Lung (tissue), 11 donors: ENCODE measurements at regions not wholly inside any gene's neighbourhood (a gene's known extent, or its start where the extent isn't known, plus 50 kb on each side); places are given as distances from the start of the nearest gene placed in this dataset.
A peak's percentile ranks its signal among the peaks of the same experiment; 100 is the strongest.

Experiments used
- ATAC-seq: fragments of 200-7000 bp; cut with Tn5 transposase; one replicate; pipeline ENCODE4 v1.9.1; 2020; ENCODE audit warnings: moderate number of reproducible peaks; ENCODE audit not compliant: insufficient read depth, low FRiP score
- DNase-seq, 3 donors: peaks; one replicate each; pipeline ENCODE4 v3.0.0-alpha.2; 2013 to 2017
- H3K27ac ChIP-seq, 2 donors: one replicate each; pipeline ENCODE4 v1.5.1; 2013; ENCODE audit warnings: mild to moderate bottlenecking in 2 of 2, moderate library complexity in 2 of 2, control low read depth in 1 of 2, inconsistent platforms in 1 of 2, low read depth in 1 of 2, low read length in 1 of 2
- H3K27me3 ChIP-seq, 3 donors: one replicate each; pipeline ENCODE4 v1.5.1; 2013; ENCODE audit warnings: low read length in 2 of 3; ENCODE audit not compliant: control insufficient read depth in 3 of 3, insufficient read depth in 3 of 3
- H3K36me3 ChIP-seq, 4 donors: one replicate each; pipeline ENCODE4 v1.5.1; 2013; ENCODE audit warnings: low read length in 4 of 4, mild to moderate bottlenecking in 1 of 4, moderate library complexity in 1 of 4; ENCODE audit not compliant: control insufficient read depth in 4 of 4, insufficient read depth in 4 of 4
- H3K4me1 ChIP-seq, 5 donors: one replicate each; pipeline ENCODE4 v1.5.1; 2013; ENCODE audit warnings: low read length in 5 of 5, mild to moderate bottlenecking in 2 of 5, moderate library complexity in 1 of 5; ENCODE audit not compliant: control insufficient read depth in 5 of 5, insufficient read depth in 5 of 5
- H3K4me3 ChIP-seq: one replicate; pipeline ENCODE4 v1.5.1; 2013; ENCODE audit warnings: mild to moderate bottlenecking, control low read depth, moderate library complexity
- H3K9ac ChIP-seq, 2 donors: one replicate each; pipeline ENCODE4 v1.5.1; 2013; ENCODE audit warnings: low read length in 2 of 2, control low read depth in 1 of 2; ENCODE audit not compliant: insufficient read depth in 1 of 2
- H3K9me3 ChIP-seq, 4 donors: one replicate each; pipeline ENCODE4 v1.5.1; 2013; ENCODE audit warnings: low read length in 3 of 4, mild to moderate bottlenecking in 1 of 4, moderate library complexity in 1 of 4; ENCODE audit not compliant: control insufficient read depth in 4 of 4, insufficient read depth in 3 of 4
- CTCF ChIP-seq: IDR thresholded peaks from 2 replicates; pipeline ENCODE4 v1.5.1; 2012; ENCODE audit warnings: mild to moderate bottlenecking; ENCODE audit errors: control extremely low read depth, extremely low read depth
- WGBS, 2 donors: extraction: QIAGEN DNeasy Blood & Tissue Kit; methylation state at CpG; one replicate each; pipeline ENCODE4 v1.1.7; 2013; 5-methylcytosine and 5-hydroxymethylcytosine counted together
- donor health status: control.
- donor health status: control.
- donor health status: Bipolar disorder and iron deficiency.
- donor health status: healthy.
- donor health status: DM: yes; HTN: yes; CAD: no.

- no peaks in the 10 kb centered on the region for H3K36me3 ChIP-seq
- no peak overlapping the region for H3K9ac ChIP-seq
- H3K4me1 ChIP-seq: no peaks in the 10 kb centered on the region
- H3K27ac ChIP-seq: no peak overlapping the region
- ATAC-seq (no peak), DNase-seq (no peak)
- H3K4me3 ChIP-seq: no peak overlapping the region
- 33 to 47% methylated on average over 1 of the region's 1 CpG for WGBS, 2 donors
- H3K9me3 ChIP-seq: no peaks in the 10 kb centered on the region
- H3K27me3 ChIP-seq: no peaks in the 10 kb centered on the region
- TF ChIP-seq CTCF: no peak
These were observed 946.9 kb downstream of the CBLN2 start for GRCh38 chr18:71597219-71597618.

GRCh38 chr18:71583252-71583651, 960.9 kb downstream of the CBLN2 start:
- TF ChIP-seq CTCF: no peak
- ATAC-seq: no peak

GRCh38 chr18:71554686-71555085, 989.5 kb downstream of the CBLN2 start:
- no peak for DNase-seq
- Histone ChIP-seq H3K4me3 (no peak overlapping the region), H3K27ac (no peak overlapping the region), H3K9me3 (peaks cover 0 to 8% (median 0%) of the 10 kb centered on the region in 4 donors), H3K4me1 (no peaks in the 10 kb centered on the region), H3K9ac (no peak overlapping the region), H3K27me3 (no peaks in the 10 kb centered on the region), H3K36me3 (no peaks in the 10 kb centered on the region)
- no peak for TF ChIP-seq CTCF
- no peak for ATAC-seq
- WGBS, 2 donors: 54 to 57% methylated on average over 2 of the region's 2 CpGs

More at GRCh38 chr18:71583252-71583651, 960.9 kb downstream of the CBLN2 start:
- no peak overlapping the region for H3K4me3 ChIP-seq
- DNase-seq: peak; percentile 41 to 94 (median 94)
- peaks cover 0 to 12% (median 3%) of the 10 kb centered on the region in 4 donors for H3K9me3 ChIP-seq
- no peaks in the 10 kb centered on the region for H3K27me3 ChIP-seq
- H3K4me1 ChIP-seq: no peaks in the 10 kb centered on the region
- H3K27ac ChIP-seq: no peak overlapping the region
- H3K9ac ChIP-seq: no peak overlapping the region
- H3K36me3 ChIP-seq: no peaks in the 10 kb centered on the region
- WGBS, 2 donors: 60 to 72% methylated on average over 4 of the region's 4 CpGs

- 82% methylated on average over 3 of the region's 3 CpGs for WGBS, 2 donors
- no peaks in the 10 kb centered on the region for H3K36me3 ChIP-seq
- DNase-seq: no peak
- H3K4me3 ChIP-seq: no peak overlapping the region
- no peaks in the 10 kb centered on the region for H3K4me1 ChIP-seq
- no peak overlapping the region for H3K27ac ChIP-seq
- H3K9ac ChIP-seq: no peak overlapping the region
- H3K27me3 ChIP-seq: no peaks in the 10 kb centered on the region
- H3K9me3 ChIP-seq: peaks cover 0 to 5% (median 1%) of the 10 kb centered on the region in 4 donors
- TF ChIP-seq CTCF: no peak
- no peak for ATAC-seq
These were observed 1002.5 kb downstream of the CBLN2 start for GRCh38 chr18:71541643-71542042.
